Peyer's patch (tissue), 4 donors: ENCODE measurements at regions not wholly inside any gene's neighbourhood (a gene's known extent, or its start where the extent isn't known, plus 50 kb on each side); places are given as distances from the start of the nearest gene placed in this dataset.

Experiments used
- CTCF ChIP-seq, 6 experiments: fragments of 450-650 bp in 4 of 6; fragments of 200-600 bp in 2 of 6; sonication (generic) in 1 of 6; IDR thresholded peaks; one replicate each; pipeline ENCODE4 v1.5.1; 2017 to 2019; ENCODE audit warnings: antibody characterized with exemption in 6 of 6, mild to moderate bottlenecking in 3 of 6, moderate library complexity in 1 of 6
- POLR2A ChIP-seq, 2 donors: fragments of 450-650 bp; IDR thresholded peaks; one replicate each; pipeline ENCODE4 v1.5.1; 2017; ENCODE audit warnings: antibody characterized with exemption in 2 of 2, mild to moderate bottlenecking in 2 of 2, moderate library complexity in 2 of 2

- TF ChIP-seq POLR2A (IDR thresholded peaks at IDR 0.05) (no peak), CTCF (IDR thresholded peaks at IDR 0.05) (no peak)
Measured at GRCh38 chr16:13393816-13394215, 492.4 kb downstream of the SHISA9 start.
